ENCODE measurements at regions not wholly inside any gene's neighbourhood (a gene's known extent, or its start where the extent isn't known, plus 50 kb on each side); places are given as distances from the start of the nearest gene placed in this dataset.

DNA sequence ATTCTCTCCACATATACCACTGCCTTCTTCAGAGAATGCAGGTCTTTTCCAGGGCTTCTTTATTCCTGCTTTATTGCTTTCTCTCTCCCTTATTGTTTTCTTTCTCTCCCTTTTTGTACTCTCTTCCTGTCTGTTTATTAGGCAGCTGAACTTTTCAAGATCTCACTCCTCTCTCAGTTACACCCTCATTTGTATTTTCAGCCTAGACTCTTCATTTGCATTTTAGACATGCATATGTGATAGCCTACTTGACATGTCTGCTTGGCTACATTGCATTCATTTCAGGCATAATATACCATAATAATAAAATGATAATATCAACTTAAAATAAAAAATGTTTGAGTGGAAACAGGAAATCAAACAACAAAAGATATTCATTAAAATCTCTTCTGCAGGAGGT lies 377.9 kb upstream of the TNC start (continued):
- TF ChIP-seq, protein P1, sequence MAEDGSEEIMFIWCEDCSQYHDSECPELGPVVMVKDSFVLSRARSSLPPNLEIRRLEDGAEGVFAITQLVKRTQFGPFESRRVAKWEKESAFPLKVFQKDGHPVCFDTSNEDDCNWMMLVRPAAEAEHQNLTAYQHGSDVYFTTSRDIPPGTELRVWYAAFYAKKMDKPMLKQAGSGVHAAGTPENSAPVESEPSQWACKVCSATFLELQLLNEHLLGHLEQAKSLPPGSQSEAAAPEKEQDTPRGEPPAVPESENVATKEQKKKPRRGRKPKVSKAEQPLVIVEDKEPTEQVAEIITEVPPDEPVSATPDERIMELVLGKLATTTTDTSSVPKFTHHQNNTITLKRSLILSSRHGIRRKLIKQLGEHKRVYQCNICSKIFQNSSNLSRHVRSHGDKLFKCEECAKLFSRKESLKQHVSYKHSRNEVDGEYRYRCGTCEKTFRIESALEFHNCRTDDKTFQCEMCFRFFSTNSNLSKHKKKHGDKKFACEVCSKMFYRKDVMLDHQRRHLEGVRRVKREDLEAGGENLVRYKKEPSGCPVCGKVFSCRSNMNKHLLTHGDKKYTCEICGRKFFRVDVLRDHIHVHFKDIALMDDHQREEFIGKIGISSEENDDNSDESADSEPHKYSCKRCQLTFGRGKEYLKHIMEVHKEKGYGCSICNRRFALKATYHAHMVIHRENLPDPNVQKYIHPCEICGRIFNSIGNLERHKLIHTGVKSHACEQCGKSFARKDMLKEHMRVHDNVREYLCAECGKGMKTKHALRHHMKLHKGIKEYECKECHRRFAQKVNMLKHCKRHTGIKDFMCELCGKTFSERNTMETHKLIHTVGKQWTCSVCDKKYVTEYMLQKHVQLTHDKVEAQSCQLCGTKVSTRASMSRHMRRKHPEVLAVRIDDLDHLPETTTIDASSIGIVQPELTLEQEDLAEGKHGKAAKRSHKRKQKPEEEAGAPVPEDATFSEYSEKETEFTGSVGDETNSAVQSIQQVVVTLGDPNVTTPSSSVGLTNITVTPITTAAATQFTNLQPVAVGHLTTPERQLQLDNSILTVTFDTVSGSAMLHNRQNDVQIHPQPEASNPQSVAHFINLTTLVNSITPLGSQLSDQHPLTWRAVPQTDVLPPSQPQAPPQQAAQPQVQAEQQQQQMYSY (CRISPR knock-in tag; IDR thresholded peaks at IDR 0.05) = no peak
- TF ChIP-seq MYBL2 (CRISPR knock-in tag; IDR thresholded peaks at IDR 0.05) (no peak), NFATC4 (CRISPR knock-in tag; IDR thresholded peaks at IDR 0.05) (no peak), TEAD1 (CRISPR knock-in tag; IDR thresholded peaks at IDR 0.05) (no peak), ETV6 (CRISPR knock-in tag; IDR thresholded peaks at IDR 0.05) (no peak)
- TF ChIP-seq, protein P2, sequence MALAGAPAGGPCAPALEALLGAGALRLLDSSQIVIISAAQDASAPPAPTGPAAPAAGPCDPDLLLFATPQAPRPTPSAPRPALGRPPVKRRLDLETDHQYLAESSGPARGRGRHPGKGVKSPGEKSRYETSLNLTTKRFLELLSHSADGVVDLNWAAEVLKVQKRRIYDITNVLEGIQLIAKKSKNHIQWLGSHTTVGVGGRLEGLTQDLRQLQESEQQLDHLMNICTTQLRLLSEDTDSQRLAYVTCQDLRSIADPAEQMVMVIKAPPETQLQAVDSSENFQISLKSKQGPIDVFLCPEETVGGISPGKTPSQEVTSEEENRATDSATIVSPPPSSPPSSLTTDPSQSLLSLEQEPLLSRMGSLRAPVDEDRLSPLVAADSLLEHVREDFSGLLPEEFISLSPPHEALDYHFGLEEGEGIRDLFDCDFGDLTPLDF (CRISPR knock-in tag; IDR thresholded peaks at IDR 0.05) = no peak

DNA sequence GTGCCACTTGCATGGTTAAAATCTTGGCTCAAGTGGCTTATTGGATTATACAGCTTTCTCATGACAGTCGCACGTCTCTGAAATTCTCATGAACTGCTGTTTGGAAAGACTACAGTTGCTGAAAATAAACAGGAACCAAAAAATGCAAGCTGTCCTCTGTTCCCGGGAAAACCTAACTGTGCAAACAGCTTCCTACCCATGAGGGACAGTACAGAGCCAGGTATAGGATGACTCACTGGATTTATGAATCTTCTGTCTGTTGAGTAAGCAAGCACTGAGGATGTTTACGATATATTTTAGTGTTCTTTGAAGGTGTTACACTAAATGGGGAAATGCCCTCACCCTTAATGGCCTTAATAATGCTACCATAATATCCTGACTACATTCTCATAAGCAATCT lies 380.3 kb upstream of the TNC start:
- H3K27me3 Mint-ChIP-seq (ENCODE audit: low read depth) = no peaks in the 10 kb centered on the region
- no peak overlapping the region for H3K27ac Mint-ChIP-seq
- TF ChIP-seq ZNF219 (CRISPR knock-in tag; IDR thresholded peaks at IDR 0.05; ENCODE audit: borderline replicate concordance) (no peak), ESRRA (CRISPR knock-in tag; IDR thresholded peaks at IDR 0.05; ENCODE audit: borderline replicate concordance) (no peak), SP1 (CRISPR knock-in tag; conservative IDR thresholded peaks at IDR 0.05) (no peak), ZNF396 (CRISPR knock-in tag; IDR thresholded peaks at IDR 0.05; ENCODE audit: borderline replicate concordance) (no peak)
- TF ChIP-seq, protein P3, sequence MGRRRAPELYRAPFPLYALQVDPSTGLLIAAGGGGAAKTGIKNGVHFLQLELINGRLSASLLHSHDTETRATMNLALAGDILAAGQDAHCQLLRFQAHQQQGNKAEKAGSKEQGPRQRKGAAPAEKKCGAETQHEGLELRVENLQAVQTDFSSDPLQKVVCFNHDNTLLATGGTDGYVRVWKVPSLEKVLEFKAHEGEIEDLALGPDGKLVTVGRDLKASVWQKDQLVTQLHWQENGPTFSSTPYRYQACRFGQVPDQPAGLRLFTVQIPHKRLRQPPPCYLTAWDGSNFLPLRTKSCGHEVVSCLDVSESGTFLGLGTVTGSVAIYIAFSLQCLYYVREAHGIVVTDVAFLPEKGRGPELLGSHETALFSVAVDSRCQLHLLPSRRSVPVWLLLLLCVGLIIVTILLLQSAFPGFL (CRISPR knock-in tag; IDR thresholded peaks at IDR 0.05; ENCODE audit: borderline replicate concordance) = no peak
- TF ChIP-seq, protein P4, sequence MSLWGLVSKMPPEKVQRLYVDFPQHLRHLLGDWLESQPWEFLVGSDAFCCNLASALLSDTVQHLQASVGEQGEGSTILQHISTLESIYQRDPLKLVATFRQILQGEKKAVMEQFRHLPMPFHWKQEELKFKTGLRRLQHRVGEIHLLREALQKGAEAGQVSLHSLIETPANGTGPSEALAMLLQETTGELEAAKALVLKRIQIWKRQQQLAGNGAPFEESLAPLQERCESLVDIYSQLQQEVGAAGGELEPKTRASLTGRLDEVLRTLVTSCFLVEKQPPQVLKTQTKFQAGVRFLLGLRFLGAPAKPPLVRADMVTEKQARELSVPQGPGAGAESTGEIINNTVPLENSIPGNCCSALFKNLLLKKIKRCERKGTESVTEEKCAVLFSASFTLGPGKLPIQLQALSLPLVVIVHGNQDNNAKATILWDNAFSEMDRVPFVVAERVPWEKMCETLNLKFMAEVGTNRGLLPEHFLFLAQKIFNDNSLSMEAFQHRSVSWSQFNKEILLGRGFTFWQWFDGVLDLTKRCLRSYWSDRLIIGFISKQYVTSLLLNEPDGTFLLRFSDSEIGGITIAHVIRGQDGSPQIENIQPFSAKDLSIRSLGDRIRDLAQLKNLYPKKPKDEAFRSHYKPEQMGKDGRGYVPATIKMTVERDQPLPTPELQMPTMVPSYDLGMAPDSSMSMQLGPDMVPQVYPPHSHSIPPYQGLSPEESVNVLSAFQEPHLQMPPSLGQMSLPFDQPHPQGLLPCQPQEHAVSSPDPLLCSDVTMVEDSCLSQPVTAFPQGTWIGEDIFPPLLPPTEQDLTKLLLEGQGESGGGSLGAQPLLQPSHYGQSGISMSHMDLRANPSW (CRISPR knock-in tag; conservative IDR thresholded peaks at IDR 0.05; ENCODE audit: low read depth) = no peak
- TF ChIP-seq, protein P5, sequence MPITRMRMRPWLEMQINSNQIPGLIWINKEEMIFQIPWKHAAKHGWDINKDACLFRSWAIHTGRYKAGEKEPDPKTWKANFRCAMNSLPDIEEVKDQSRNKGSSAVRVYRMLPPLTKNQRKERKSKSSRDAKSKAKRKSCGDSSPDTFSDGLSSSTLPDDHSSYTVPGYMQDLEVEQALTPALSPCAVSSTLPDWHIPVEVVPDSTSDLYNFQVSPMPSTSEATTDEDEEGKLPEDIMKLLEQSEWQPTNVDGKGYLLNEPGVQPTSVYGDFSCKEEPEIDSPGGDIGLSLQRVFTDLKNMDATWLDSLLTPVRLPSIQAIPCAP (CRISPR knock-in tag; IDR thresholded peaks at IDR 0.05) = no peak
- TF ChIP-seq, protein P1 (CRISPR knock-in tag; IDR thresholded peaks at IDR 0.05) = no peak
- TF ChIP-seq, protein P6, sequence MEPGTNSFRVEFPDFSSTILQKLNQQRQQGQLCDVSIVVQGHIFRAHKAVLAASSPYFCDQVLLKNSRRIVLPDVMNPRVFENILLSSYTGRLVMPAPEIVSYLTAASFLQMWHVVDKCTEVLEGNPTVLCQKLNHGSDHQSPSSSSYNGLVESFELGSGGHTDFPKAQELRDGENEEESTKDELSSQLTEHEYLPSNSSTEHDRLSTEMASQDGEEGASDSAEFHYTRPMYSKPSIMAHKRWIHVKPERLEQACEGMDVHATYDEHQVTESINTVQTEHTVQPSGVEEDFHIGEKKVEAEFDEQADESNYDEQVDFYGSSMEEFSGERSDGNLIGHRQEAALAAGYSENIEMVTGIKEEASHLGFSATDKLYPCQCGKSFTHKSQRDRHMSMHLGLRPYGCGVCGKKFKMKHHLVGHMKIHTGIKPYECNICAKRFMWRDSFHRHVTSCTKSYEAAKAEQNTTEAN (CRISPR knock-in tag; IDR thresholded peaks at IDR 0.05) = no peak
- TF ChIP-seq, protein P7, sequence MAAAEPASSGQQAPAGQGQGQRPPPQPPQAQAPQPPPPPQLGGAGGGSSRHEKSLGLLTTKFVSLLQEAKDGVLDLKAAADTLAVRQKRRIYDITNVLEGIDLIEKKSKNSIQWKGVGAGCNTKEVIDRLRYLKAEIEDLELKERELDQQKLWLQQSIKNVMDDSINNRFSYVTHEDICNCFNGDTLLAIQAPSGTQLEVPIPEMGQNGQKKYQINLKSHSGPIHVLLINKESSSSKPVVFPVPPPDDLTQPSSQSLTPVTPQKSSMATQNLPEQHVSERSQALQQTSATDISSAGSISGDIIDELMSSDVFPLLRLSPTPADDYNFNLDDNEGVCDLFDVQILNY (CRISPR knock-in tag; IDR thresholded peaks at IDR 0.05) = no peak
- TF ChIP-seq, protein P8, sequence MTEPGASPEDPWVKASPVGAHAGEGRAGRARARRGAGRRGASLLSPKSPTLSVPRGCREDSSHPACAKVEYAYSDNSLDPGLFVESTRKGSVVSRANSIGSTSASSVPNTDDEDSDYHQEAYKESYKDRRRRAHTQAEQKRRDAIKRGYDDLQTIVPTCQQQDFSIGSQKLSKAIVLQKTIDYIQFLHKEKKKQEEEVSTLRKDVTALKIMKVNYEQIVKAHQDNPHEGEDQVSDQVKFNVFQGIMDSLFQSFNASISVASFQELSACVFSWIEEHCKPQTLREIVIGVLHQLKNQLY (CRISPR knock-in tag; IDR thresholded peaks at IDR 0.05) = no peak
- TF ChIP-seq, protein P9, sequence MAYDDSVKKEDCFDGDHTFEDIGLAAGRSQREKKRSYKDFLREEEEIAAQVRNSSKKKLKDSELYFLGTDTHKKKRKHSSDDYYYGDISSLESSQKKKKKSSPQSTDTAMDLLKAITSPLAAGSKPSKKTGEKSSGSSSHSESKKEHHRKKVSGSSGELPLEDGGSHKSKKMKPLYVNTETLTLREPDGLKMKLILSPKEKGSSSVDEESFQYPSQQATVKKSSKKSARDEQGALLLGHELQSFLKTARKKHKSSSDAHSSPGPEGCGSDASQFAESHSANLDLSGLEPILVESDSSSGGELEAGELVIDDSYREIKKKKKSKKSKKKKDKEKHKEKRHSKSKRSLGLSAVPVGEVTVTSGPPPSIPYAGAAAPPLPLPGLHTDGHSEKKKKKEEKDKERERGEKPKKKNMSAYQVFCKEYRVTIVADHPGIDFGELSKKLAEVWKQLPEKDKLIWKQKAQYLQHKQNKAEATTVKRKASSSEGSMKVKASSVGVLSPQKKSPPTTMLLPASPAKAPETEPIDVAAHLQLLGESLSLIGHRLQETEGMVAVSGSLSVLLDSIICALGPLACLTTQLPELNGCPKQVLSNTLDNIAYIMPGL (CRISPR knock-in tag; IDR thresholded peaks at IDR 0.05) = no peak
- no peak overlapping the region for H3K4me3 Mint-ChIP-seq
- CTCF ChIA-PET = no interaction called here
- POLR2A ChIA-PET = interaction anchor here (1.7 kb wide), 1 partner anchor 15 kb away, joined by 5 read pairs; no protein-coding TSS in a partner anchor
- peaks cover 36% of the 10 kb centered on the region for H3K4me1 Mint-ChIP-seq
- DNase-seq (ENCODE audit: low spot score) (no peak), ATAC-seq (no peak)
- no peaks in the 10 kb centered on the region for H3K9me3 Mint-ChIP-seq
- H3K36me3 Mint-ChIP-seq = peaks cover 71% of the 10 kb centered on the region
